Endothelial cell of umbilical vein (primary cell): ENCODE measurements at regions not wholly inside any gene's neighbourhood (a gene's known extent, or its start where the extent isn't known, plus 50 kb on each side); places are given as distances from the start of the nearest gene placed in this dataset.

Source experiments
- BruUV-seq: library from RNA; stranded (reverse); fragments of 400-500 nt; replicated peaks from 2 replicates; lab custom pipeline; 2021; lab: Mats Ljungman, UMichigan
- CTCF ChIA-PET: fragments of 300-600, 350-600 bp; sonication (Branson Sonifier 250); formaldehyde crosslinking; loops from one replicate; lab custom pipeline; 2021; ENCODE audit warnings: antibody characterized with exemption, inconsistent platforms; lab: Charles Lee
- POLR2A ChIA-PET: fragments of 300-600, 350-600 bp; sonication (Branson Sonifier 250); formaldehyde crosslinking; loops from one replicate; lab custom pipeline; 2021; ENCODE audit warnings: antibody characterized with exemption, inconsistent platforms; lab: Charles Lee
- DNase-seq: peaks from one replicate; pipeline ENCODE4 v3.0.0-alpha.2; 2011; ENCODE audit warnings: low read depth, low spot score
- FAIRE-seq: peaks from 2 replicates; lab custom pipeline; 2011; peaks lifted over from hg19 to GRCh38; lab: Jason Lieb, UNC
- H2AFZ ChIP-seq: 2 replicates; pipeline ENCODE4 v1.6.0; 2012; ENCODE audit warnings: low read depth, low read length, control low read depth, inconsistent platforms
- H3K27ac ChIP-seq: 2 replicates; pipeline ENCODE4 v1.5.1; 2011; ENCODE audit warnings: low read depth, mild to moderate bottlenecking, control low read depth, low read length, moderate library complexity; ENCODE audit not compliant: insufficient read depth
- H3K27me3 ChIP-seq, 2 experiments: 2 replicates each; pipeline versions ENCODE4 v1.6.0 to v1.6.1; 2011; ENCODE audit warnings: low read length in 2 of 2, mixed read lengths in 1 of 2; ENCODE audit not compliant: control insufficient read depth in 2 of 2, insufficient read depth in 2 of 2
- H3K36me3 ChIP-seq, 2 experiments: 2 replicates in 1 of 2; 3 replicates in 1 of 2; pipeline ENCODE4 v1.5.1; 2011; ENCODE audit warnings: low read length in 2 of 2, mild to moderate bottlenecking in 1 of 2, moderate library complexity in 1 of 2; ENCODE audit not compliant: control insufficient read depth in 2 of 2, insufficient read depth in 2 of 2; ENCODE audit errors: extremely low read depth in 1 of 2
- H3K4me1 ChIP-seq: 3 replicates; pipeline ENCODE4 v1.5.1; 2011; ENCODE audit warnings: mild to moderate bottlenecking, low read length; ENCODE audit not compliant: control insufficient read depth, insufficient read depth; ENCODE audit errors: extremely low read depth
- H3K4me2 ChIP-seq: 2 replicates; pipeline ENCODE4 v1.6.1; 2011; ENCODE audit warnings: low read length, control low read depth, mixed read lengths; ENCODE audit not compliant: insufficient read depth
- H3K4me3 ChIP-seq, 3 experiments: fragments of 200-600 bp in 1 of 3; sonication (generic), shearing (Covaris generic) in 1 of 3; replicated peaks in 1 of 3; 2 replicates each; pipeline ENCODE4 v1.5.1; 2011 to 2016; ENCODE audit warnings: control low read depth in 3 of 3, low read length in 3 of 3, mild to moderate bottlenecking in 2 of 3, inconsistent platforms in 1 of 3, low read depth in 1 of 3, moderate library complexity in 1 of 3; ENCODE audit not compliant: insufficient read depth in 1 of 3
- H3K79me2 ChIP-seq: 2 replicates; pipeline ENCODE4 v1.6.0; 2012; ENCODE audit warnings: low read length, inconsistent platforms; ENCODE audit not compliant: control insufficient read depth, insufficient read depth
- H3K9ac ChIP-seq: replicated peaks from 2 replicates; pipeline ENCODE3; 2011; ENCODE audit warnings: low read length, control low read depth; ENCODE audit not compliant: insufficient read depth; ENCODE audit errors: extremely low read depth
- H3K9me1 ChIP-seq: replicated peaks from 3 replicates; pipeline ENCODE4 v1.6.0; 2011; ENCODE audit warnings: mild to moderate bottlenecking, low read length; ENCODE audit not compliant: control insufficient read depth, insufficient read depth; ENCODE audit errors: extremely low read depth
- H3K9me3 ChIP-seq: replicated peaks from 2 replicates; pipeline ENCODE4 v1.5.1; 2012; ENCODE audit warnings: low read length, inconsistent platforms; ENCODE audit not compliant: control insufficient read depth, insufficient read depth
- H4K20me1 ChIP-seq: replicated peaks from 2 replicates; pipeline ENCODE3; 2011; ENCODE audit warnings: mild to moderate bottlenecking, low read length; ENCODE audit not compliant: control insufficient read depth, insufficient read depth; ENCODE audit errors: extremely low read depth
- CTCF ChIP-seq, 2 donors: IDR thresholded peaks; 1 replicate in 1 of 2; 2 replicates in 1 of 2; pipeline ENCODE4 v1.5.1; 2011; ENCODE audit warnings: low read length in 2 of 2, mild to moderate bottlenecking in 2 of 2, moderate library complexity in 2 of 2, control low read depth in 1 of 2, inconsistent platforms in 1 of 2, low read depth in 1 of 2; ENCODE audit not compliant: insufficient read depth in 1 of 2; ENCODE audit errors: extremely low read depth in 1 of 2
- EZH2 ChIP-seq: IDR thresholded peaks from 2 replicates; pipeline ENCODE4 v1.6.1; 2012; ENCODE audit warnings: borderline replicate concordance, low read depth, mild to moderate bottlenecking, moderate library complexity, low read length, inconsistent platforms; ENCODE audit not compliant: severe bottlenecking
- FOS ChIP-seq: IDR thresholded peaks from 2 replicates; pipeline ENCODE4 v1.6.1; 2011; ENCODE audit warnings: mild to moderate bottlenecking, low read length, moderate library complexity, borderline replicate concordance; ENCODE audit not compliant: insufficient read depth
- GATA2 ChIP-seq: IDR thresholded peaks from 2 replicates; pipeline ENCODE4 v1.7.0; 2011; ENCODE audit warnings: low read depth, mild to moderate bottlenecking, moderate library complexity, mixed read lengths, low read length; ENCODE audit not compliant: insufficient read length, insufficient read depth
- JUN ChIP-seq: IDR thresholded peaks from 2 replicates; pipeline ENCODE4 v1.6.1; 2011; ENCODE audit warnings: borderline replicate concordance, low read depth; ENCODE audit not compliant: insufficient read length, insufficient read depth
- MAX ChIP-seq: IDR thresholded peaks from 2 replicates; pipeline ENCODE4 v1.6.1; 2011; ENCODE audit not compliant: insufficient read depth, insufficient read length
- MYC ChIP-seq: IDR thresholded peaks from one replicate; pipeline ENCODE4 v1.6.1; 2011; ENCODE audit warnings: mild to moderate bottlenecking, low read depth, low read length
- POLR2A ChIP-seq: IDR thresholded peaks from 2 replicates; pipeline ENCODE4 v1.6.1; 2012; ENCODE audit warnings: low read depth, mild to moderate bottlenecking, control low read depth, low read length
- POLR2AphosphoS5 ChIP-seq: IDR thresholded peaks from 2 replicates; pipeline ENCODE4 v1.6.1; 2012; ENCODE audit warnings: low read depth, mild to moderate bottlenecking, control low read depth, low read length, moderate library complexity; ENCODE audit not compliant: insufficient read depth
- dilution Hi-C: fragments of 300-500 bp; cut with MboI; formaldehyde crosslinking; loops from one replicate; pipeline ENCODE4 v1.15.0; 2019; ENCODE audit warnings: low sequenced_read_pairs; ENCODE audit not compliant: extremely low pct_ligation_motif_present
- intact Hi-C: fragments of 100-400 bp; cut with micrococcal nuclease; formaldehyde crosslinking; loops from one replicate; pipeline ENCODE4 v1.10.0; 2022

GRCh38 chr5:35417040-35417439 lies 186.8 kb upstream of the PRLR start:
- intact Hi-C loops (no loop called here), dilution Hi-C loops (no loop called here)
- Histone ChIP-seq H3K4me3 (no peak overlapping the region), H4K20me1 (no peaks in the 10 kb centered on the region), H3K27me3 (no peaks in the 10 kb centered on the region), H3K4me1 (no peaks in the 10 kb centered on the region), H3K9me1 (no peaks in the 10 kb centered on the region), H3K4me2 (no peak overlapping the region), H2AFZ (no peak overlapping the region), H3K36me3 (no peaks in the 10 kb centered on the region), H3K27ac (no peak overlapping the region), H3K9ac (no peak overlapping the region), H3K9me3 (no peaks in the 10 kb centered on the region), H3K79me2 (no peaks in the 10 kb centered on the region)
- no TSS peak for BruUV-seq
- ChIA-PET CTCF (no interaction called here), POLR2A (no interaction called here)
- no peak for FAIRE-seq
- DNase-seq = no peak
- TF ChIP-seq CTCF (IDR thresholded peaks at IDR 0.05; ENCODE audit: extremely low read depth in 1 of 2, insufficient read depth in 1 of 2, low read depth in 1 of 2, low read length in 2 of 2) = no peak
- no peak for TF ChIP-seq MYC
- TF ChIP-seq EZH2 = no peak
- no peak for TF ChIP-seq FOS
- TF ChIP-seq POLR2AphosphoS5 = no peak
- TF ChIP-seq MAX = no peak
- no peak for TF ChIP-seq GATA2
- TF ChIP-seq POLR2A = no peak
- TF ChIP-seq JUN = no peak
